ENCODE measurements at regions not wholly inside any gene's neighbourhood (a gene's known extent, or its start where the extent isn't known, plus 50 kb on each side); places are given as distances from the start of the nearest gene placed in this dataset.
A peak's percentile ranks its signal among the peaks of the same experiment; 100 is the strongest.

- Histone ChIP-seq H3K79me2 (ENCODE audit: insufficient read depth, low read length) (no peaks in the 10 kb centered on the region), H3K4me1 (ENCODE audit: insufficient read depth, low read length) (no peaks in the 10 kb centered on the region), H3K4me2 (ENCODE audit: low read depth, low read length) (no peak overlapping the region), H3K9ac (ENCODE audit: insufficient read depth, low read depth, low read length) (no peak overlapping the region), H3K9me3 (ENCODE audit: low read length) (no peaks in the 10 kb centered on the region), H3K36me3 (replicated peaks in 1 of 2; ENCODE audit: control insufficient read depth in 1 of 2, insufficient read depth in 2 of 2, low read length in 2 of 2) (no peaks in the 10 kb centered on the region), H2AFZ (ENCODE audit: low read length) (no peak overlapping the region), H3K27ac (ENCODE audit: extremely low read length, insufficient read depth, low read length) (no peak overlapping the region), H4K20me1 (ENCODE audit: insufficient read depth, low read length) (no peaks in the 10 kb centered on the region), H3K4me3 (replicated peaks in 1 of 3; ENCODE audit: insufficient read depth in 1 of 3, low read depth in 2 of 3, low read length in 3 of 3) (no peak overlapping the region), H3K27me3 (ENCODE audit: control insufficient read depth in 1 of 2, insufficient read depth in 2 of 2, low read length in 2 of 2) (no peaks in the 10 kb centered on the region; a peak in 1 of 5 replicates)
- BruUV-seq (replicated peaks): no TSS peak
- POLR2A ChIA-PET: no interaction called here
- intact Hi-C loops (cut with micrococcal nuclease; ENCODE audit: unreplicated experiment): no loop called here
- CTCF ChIA-PET (ENCODE audit: low intra/inter-chr PET ratio, low total read pairs): no interaction called here
- FAIRE-seq: no peak
- ATAC-seq: no peak
- 36% methylated on average over 1 of the region's 1 CpG for WGBS (ENCODE audit: low lambda C conversion rate)
- in situ Hi-C loops (cut with HindIII; ENCODE audit: extremely low pct_ligation_motif_present, low pct_unique_long_range_greater_than_20kb): no loop called here
- TF ChIP-seq ASH2L (IDR thresholded peaks at IDR 0.05; ENCODE audit: insufficient read length, low read depth, low read length) (no peak), MAFF (IDR thresholded peaks at IDR 0.05; ENCODE audit: low read depth, low read length) (peak; percentile 75), MAFK (conservative IDR thresholded peaks at IDR 0.05 in 1 of 2, IDR thresholded peaks at IDR 0.05 in 1 of 2; ENCODE audit: low read length in 2 of 2) (peak; percentile 63 to 80; a peak in 3 of 4 replicates), NFKBIZ (CRISPR knock-in tag; IDR thresholded peaks at IDR 0.05) (no peak)
- no peak for DNase-seq (ENCODE audit: low spot score)
Measured at GRCh38 chr11:103548838-103549237, 439.6 kb downstream of the DYNC2H1 start.

DNA sequence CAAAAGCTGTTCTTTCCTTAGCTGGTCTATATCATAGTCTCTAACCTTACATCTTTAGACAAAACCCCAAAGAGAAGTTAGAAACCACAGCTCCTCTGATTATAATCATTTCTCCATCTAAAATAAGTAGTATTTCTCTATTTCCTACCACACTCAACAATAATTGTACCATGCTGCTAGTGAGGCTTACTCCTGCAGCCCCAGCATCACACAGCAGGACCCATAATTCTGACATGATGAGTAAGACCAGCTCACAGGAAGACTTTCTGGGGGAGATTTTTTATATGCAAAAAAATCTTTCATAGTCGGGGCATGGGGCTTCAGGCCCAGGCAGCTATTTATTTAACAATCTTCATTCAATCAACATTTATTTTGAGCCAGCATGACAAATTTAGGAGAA, 441.6 kb downstream of the DYNC2H1 start:
- no peak overlapping the region for H3K4me3 ChIP-seq (replicated peaks in 1 of 3; ENCODE audit: insufficient read depth in 1 of 3, low read depth in 2 of 3, low read length in 3 of 3)
- H2AFZ ChIP-seq (ENCODE audit: low read length): no peak overlapping the region
- DNase-seq (ENCODE audit: low spot score): no peak
- intact Hi-C loops (cut with micrococcal nuclease; ENCODE audit: unreplicated experiment): no loop called here
- no peak for ATAC-seq
- H3K9me3 ChIP-seq (ENCODE audit: low read length): no peaks in the 10 kb centered on the region
- WGBS (ENCODE audit: low lambda C conversion rate): 0% methylated on average over 1 of the region's 1 CpG
- BruUV-seq (replicated peaks): no TSS peak
- no peaks in the 10 kb centered on the region for H3K79me2 ChIP-seq (ENCODE audit: insufficient read depth, low read length)
- no peaks in the 10 kb centered on the region for H3K4me1 ChIP-seq (ENCODE audit: insufficient read depth, low read length)
- ChIA-PET CTCF (ENCODE audit: low intra/inter-chr PET ratio, low total read pairs) (no interaction called here), POLR2A (no interaction called here)
- no peaks in the 10 kb centered on the region for H3K36me3 ChIP-seq (replicated peaks in 1 of 2; ENCODE audit: control insufficient read depth in 1 of 2, insufficient read depth in 2 of 2, low read length in 2 of 2)
- FAIRE-seq: no peak
- in situ Hi-C loops (cut with HindIII; ENCODE audit: extremely low pct_ligation_motif_present, low pct_unique_long_range_greater_than_20kb): no loop called here
- no peak overlapping the region for H3K27ac ChIP-seq (ENCODE audit: extremely low read length, insufficient read depth, low read length)
- H3K4me2 ChIP-seq (ENCODE audit: low read depth, low read length): no peak overlapping the region
- H3K27me3 ChIP-seq (ENCODE audit: control insufficient read depth in 1 of 2, insufficient read depth in 2 of 2, low read length in 2 of 2): no peaks in the 10 kb centered on the region; a peak in 1 of 5 replicates
- H3K9ac ChIP-seq (ENCODE audit: insufficient read depth, low read depth, low read length): no peak overlapping the region
- H4K20me1 ChIP-seq (ENCODE audit: insufficient read depth, low read length): no peaks in the 10 kb centered on the region
- TF ChIP-seq ZBTB38 (CRISPR knock-in tag; IDR thresholded peaks at IDR 0.05): no peak
- TF ChIP-seq PAWR (CRISPR knock-in tag; IDR thresholded peaks at IDR 0.05; ENCODE audit: borderline replicate concordance): no peak
- TF ChIP-seq MLLT10 (CRISPR knock-in tag; IDR thresholded peaks at IDR 0.05): no peak
- TF ChIP-seq AKAP8 (CRISPR knock-in tag; IDR thresholded peaks at IDR 0.05): no peak
- no peak for TF ChIP-seq ZNF460 (CRISPR knock-in tag; IDR thresholded peaks at IDR 0.05; ENCODE audit: borderline replicate concordance)
- no peak for TF ChIP-seq TMF1 (CRISPR knock-in tag; IDR thresholded peaks at IDR 0.05; ENCODE audit: low read depth)
- no peak for TF ChIP-seq NRL (CRISPR knock-in tag; IDR thresholded peaks at IDR 0.05; ENCODE audit: borderline replicate concordance)
- TF ChIP-seq FOXC1 (CRISPR knock-in tag; IDR thresholded peaks at IDR 0.05; ENCODE audit: borderline replicate concordance): no peak
- TF ChIP-seq ZNF563 (CRISPR knock-in tag; IDR thresholded peaks at IDR 0.05): no peak
- no peak for TF ChIP-seq ZNF660 (CRISPR knock-in tag; IDR thresholded peaks at IDR 0.05; ENCODE audit: borderline replicate concordance, low read depth)
- no peak for TF ChIP-seq RBFOX2 (IDR thresholded peaks at IDR 0.05; ENCODE audit: low read depth, low read length)
- TF ChIP-seq, protein P1, sequence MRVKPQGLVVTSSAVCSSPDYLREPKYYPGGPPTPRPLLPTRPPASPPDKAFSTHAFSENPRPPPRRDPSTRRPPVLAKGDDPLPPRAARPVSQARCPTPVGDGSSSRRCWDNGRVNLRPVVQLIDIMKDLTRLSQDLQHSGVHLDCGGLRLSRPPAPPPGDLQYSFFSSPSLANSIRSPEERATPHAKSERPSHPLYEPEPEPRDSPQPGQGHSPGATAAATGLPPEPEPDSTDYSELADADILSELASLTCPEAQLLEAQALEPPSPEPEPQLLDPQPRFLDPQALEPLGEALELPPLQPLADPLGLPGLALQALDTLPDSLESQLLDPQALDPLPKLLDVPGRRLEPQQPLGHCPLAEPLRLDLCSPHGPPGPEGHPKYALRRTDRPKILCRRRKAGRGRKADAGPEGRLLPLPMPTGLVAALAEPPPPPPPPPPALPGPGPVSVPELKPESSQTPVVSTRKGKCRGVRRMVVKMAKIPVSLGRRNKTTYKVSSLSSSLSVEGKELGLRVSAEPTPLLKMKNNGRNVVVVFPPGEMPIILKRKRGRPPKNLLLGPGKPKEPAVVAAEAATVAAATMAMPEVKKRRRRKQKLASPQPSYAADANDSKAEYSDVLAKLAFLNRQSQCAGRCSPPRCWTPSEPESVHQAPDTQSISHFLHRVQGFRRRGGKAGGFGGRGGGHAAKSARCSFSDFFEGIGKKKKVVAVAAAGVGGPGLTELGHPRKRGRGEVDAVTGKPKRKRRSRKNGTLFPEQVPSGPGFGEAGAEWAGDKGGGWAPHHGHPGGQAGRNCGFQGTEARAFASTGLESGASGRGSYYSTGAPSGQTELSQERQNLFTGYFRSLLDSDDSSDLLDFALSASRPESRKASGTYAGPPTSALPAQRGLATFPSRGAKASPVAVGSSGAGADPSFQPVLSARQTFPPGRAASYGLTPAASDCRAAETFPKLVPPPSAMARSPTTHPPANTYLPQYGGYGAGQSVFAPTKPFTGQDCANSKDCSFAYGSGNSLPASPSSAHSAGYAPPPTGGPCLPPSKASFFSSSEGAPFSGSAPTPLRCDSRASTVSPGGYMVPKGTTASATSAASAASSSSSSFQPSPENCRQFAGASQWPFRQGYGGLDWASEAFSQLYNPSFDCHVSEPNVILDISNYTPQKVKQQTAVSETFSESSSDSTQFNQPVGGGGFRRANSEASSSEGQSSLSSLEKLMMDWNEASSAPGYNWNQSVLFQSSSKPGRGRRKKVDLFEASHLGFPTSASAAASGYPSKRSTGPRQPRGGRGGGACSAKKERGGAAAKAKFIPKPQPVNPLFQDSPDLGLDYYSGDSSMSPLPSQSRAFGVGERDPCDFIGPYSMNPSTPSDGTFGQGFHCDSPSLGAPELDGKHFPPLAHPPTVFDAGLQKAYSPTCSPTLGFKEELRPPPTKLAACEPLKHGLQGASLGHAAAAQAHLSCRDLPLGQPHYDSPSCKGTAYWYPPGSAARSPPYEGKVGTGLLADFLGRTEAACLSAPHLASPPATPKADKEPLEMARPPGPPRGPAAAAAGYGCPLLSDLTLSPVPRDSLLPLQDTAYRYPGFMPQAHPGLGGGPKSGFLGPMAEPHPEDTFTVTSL (CRISPR knock-in tag; IDR thresholded peaks at IDR 0.05; ENCODE audit: borderline replicate concordance): no peak

Data from HepG2 (cell line).